HFF-Myc (cell line): ENCODE measurements at regions not wholly inside any gene's neighbourhood (a gene's known extent, or its start where the extent isn't known, plus 50 kb on each side); places are given as distances from the start of the nearest gene placed in this dataset.

Source experiments
- DNase-seq: peaks from one replicate; pipeline ENCODE4 v3.0.0-alpha.2; 2011; ENCODE audit warnings: low read depth; ENCODE audit errors: extremely low read depth
- H3K4me3 ChIP-seq: replicated peaks from 2 replicates; pipeline ENCODE4 v1.5.1; 2011; ENCODE audit warnings: low read depth, mild to moderate bottlenecking, control low read depth, low read length
- TF ChIP-seq, protein P1 (sequence below): IDR thresholded peaks from 2 replicates; pipeline ENCODE4 v1.5.1; 2012; ENCODE audit warnings: mild to moderate bottlenecking, low read depth, low read length, control low read depth; ENCODE audit errors: missing control alignments

GRCh38 chr16:64148356-64148755 lies 973.5 kb downstream of the CDH11 start:
- no peak for DNase-seq
- no peak overlapping the region for H3K4me3 ChIP-seq
- TF ChIP-seq, protein P1, sequence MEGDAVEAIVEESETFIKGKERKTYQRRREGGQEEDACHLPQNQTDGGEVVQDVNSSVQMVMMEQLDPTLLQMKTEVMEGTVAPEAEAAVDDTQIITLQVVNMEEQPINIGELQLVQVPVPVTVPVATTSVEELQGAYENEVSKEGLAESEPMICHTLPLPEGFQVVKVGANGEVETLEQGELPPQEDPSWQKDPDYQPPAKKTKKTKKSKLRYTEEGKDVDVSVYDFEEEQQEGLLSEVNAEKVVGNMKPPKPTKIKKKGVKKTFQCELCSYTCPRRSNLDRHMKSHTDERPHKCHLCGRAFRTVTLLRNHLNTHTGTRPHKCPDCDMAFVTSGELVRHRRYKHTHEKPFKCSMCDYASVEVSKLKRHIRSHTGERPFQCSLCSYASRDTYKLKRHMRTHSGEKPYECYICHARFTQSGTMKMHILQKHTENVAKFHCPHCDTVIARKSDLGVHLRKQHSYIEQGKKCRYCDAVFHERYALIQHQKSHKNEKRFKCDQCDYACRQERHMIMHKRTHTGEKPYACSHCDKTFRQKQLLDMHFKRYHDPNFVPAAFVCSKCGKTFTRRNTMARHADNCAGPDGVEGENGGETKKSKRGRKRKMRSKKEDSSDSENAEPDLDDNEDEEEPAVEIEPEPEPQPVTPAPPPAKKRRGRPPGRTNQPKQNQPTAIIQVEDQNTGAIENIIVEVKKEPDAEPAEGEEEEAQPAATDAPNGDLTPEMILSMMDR: no peak

DNA sequence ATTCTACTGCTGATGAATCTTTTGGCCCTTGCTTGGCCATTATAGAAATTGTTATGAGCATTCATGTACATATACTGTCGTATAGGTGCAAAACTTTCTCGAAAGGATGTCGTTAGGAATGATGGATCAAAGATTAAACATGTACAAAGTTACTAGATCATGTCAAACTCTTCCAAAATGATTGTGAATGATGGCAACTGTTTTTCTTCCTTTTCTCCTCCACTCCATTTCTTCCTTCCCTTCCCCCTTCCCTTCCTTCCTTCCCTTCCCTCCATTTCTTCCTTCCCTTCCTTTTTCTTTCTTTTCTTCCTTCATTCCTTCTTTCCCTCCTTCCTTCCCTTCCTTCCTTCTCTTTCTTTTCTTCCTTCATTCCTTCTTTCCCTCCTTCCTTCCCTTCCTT lies 973.9 kb downstream of the CDH11 start:
- no peak overlapping the region for H3K4me3 ChIP-seq
- TF ChIP-seq, protein P1: no peak
- DNase-seq: no peak

DNA sequence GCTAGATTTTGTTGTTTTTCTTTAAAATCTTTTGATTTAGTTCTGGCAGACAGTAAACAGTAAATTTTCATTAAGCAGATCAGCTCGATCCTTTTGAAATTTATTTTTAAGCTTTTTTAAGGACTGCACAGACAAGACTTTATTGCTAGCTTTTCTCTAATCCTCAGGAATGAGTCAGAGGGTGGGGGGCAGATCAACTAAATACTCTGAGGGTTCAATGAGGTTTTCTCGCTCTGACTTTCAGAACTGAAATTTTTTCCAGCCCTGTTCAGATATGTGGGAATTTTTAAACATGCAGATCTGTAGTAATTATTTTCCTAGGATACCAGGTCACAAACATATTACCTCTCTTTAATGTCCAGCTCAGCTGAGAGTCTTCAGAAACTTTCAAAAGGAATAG lies 977.2 kb downstream of the CDH11 start:
- no peak overlapping the region for H3K4me3 ChIP-seq
- TF ChIP-seq, protein P1: no peak
- no peak for DNase-seq

DNA sequence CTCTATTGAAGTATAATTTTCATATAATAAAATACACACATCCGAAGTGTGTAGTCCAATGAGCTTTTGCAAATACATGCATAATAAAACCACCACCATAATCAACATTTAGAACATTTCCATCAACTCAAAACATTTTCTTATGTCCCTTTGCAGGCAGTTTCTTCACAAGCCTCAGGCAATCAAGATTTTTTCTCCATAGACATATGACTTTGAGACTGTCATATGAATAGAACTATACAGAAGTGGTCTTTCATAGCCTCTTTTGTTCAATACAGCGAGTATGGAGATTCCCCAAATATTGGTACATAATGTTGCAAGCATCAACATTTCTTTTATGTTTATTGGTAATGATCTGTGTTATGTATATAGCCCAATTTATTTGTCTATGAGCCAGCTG lies 983.2 kb downstream of the CDH11 start:
- TF ChIP-seq, protein P1: no peak
- no peak overlapping the region for H3K4me3 ChIP-seq
- DNase-seq: no peak

- no peak overlapping the region for H3K4me3 ChIP-seq
- DNase-seq: no peak
- TF ChIP-seq, protein P1: no peak
Observed at GRCh38 chr16:64138006-64138405, 983.9 kb downstream of the CDH11 start.

DNA sequence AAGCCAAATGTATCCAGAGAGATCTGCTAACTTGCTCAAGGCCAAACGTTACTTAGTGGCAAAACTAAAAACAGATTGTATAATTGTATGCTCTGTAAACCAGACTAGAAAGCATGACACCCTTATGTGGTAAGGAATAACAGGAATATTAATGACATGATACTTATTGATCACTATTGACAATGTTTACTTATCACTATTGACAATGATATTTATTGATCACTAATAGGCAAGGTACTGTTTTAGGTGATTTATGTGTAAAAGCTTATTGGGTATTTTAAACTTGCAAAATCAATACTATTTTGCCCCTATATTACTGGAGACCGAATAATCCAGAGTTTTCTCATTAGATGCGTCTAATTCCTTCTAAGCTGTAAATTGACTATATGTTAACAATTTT lies 985.1 kb downstream of the CDH11 start:
- TF ChIP-seq, protein P1: no peak
- H3K4me3 ChIP-seq: no peak overlapping the region
- no peak for DNase-seq

DNA sequence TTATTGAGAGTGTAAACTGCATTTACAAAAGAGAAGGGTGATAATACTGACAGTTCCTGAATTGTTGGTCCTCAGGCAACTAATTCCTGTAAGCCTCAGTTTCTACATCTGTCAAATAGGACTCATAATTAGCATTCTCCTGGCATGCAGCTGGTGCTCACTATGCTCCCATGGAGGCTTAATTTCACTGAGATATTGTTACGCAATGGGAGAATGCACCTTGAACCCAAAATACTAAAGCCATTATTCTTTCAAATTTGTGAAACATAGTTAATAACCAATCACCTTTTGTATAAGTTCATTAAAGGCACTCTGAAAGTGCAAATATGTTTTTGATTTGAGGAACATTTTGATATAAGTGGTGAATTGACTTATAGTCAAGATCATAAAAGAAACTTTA lies 985.5 kb downstream of the CDH11 start:
- TF ChIP-seq, protein P1: no peak

More for the DNA sequence above, 985.5 kb downstream of the CDH11 start:
- no peak for DNase-seq
- H3K4me3 ChIP-seq: no peak overlapping the region
